Fibroblast of villous mesenchyme (primary cell): ENCODE measurements at regions not wholly inside any gene's neighbourhood (a gene's known extent, or its start where the extent isn't known, plus 50 kb on each side); places are given as distances from the start of the nearest gene placed in this dataset.

ENCODE experiments used
- DNase-seq: peaks from one replicate; pipeline ENCODE4 v3.0.0-alpha.2; 2010; ENCODE audit warnings: low read depth
- H3K4me3 ChIP-seq: 2 replicates; pipeline ENCODE4 v1.5.1; 2011; ENCODE audit warnings: low read depth, mild to moderate bottlenecking, low read length
- TF ChIP-seq, protein P1 (sequence below): IDR thresholded peaks from 2 replicates; pipeline ENCODE4 v1.5.1; 2012; ENCODE audit warnings: low read depth, mild to moderate bottlenecking, low read length; ENCODE audit not compliant: insufficient read depth

DNA sequence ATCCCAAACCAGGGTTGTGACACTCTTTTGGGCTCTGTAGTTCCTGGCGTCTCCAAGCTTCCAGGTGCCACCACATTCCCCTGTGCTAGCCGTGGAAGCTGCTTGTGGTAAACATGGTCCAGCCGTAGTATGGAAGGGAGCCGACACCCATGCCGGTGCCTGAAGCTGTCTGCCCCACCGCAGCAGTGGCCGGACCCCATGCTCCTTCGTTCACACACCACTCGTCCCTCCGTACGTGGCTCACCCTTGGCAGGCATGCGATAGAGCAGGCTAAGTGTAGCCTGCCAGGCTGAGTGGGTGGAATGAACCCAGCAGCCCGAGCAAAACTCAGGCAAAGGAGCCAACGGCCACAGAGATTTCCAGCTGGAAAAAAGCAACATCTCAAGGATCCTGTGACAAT, 2030.4 kb downstream of the EFNA5 start:
- no peak for DNase-seq
- no peak overlapping the region for H3K4me3 ChIP-seq
- TF ChIP-seq, protein P1, sequence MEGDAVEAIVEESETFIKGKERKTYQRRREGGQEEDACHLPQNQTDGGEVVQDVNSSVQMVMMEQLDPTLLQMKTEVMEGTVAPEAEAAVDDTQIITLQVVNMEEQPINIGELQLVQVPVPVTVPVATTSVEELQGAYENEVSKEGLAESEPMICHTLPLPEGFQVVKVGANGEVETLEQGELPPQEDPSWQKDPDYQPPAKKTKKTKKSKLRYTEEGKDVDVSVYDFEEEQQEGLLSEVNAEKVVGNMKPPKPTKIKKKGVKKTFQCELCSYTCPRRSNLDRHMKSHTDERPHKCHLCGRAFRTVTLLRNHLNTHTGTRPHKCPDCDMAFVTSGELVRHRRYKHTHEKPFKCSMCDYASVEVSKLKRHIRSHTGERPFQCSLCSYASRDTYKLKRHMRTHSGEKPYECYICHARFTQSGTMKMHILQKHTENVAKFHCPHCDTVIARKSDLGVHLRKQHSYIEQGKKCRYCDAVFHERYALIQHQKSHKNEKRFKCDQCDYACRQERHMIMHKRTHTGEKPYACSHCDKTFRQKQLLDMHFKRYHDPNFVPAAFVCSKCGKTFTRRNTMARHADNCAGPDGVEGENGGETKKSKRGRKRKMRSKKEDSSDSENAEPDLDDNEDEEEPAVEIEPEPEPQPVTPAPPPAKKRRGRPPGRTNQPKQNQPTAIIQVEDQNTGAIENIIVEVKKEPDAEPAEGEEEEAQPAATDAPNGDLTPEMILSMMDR = no peak

DNA sequence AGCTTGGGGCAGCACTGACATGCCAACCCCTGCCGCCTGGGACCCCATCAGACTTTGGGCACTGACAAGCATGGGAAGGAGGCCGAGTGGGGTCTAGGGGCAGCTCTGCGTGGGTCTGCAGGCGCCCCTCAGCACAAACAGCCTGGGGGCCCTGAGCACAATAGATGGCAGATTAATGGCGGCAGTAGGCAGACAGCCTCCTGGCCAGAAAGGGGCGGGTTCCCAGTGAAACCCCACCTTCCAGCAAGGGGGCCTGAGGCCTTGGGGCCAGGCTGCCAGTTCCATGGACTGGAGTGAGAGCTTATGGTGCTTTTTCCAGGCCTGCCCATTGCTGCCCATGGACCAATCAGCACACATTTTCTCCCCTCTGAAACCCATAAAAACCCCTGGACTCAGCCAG, 2031.2 kb downstream of the EFNA5 start:
- TF ChIP-seq, protein P1 = no peak
- no peak overlapping the region for H3K4me3 ChIP-seq
- no peak for DNase-seq

DNA sequence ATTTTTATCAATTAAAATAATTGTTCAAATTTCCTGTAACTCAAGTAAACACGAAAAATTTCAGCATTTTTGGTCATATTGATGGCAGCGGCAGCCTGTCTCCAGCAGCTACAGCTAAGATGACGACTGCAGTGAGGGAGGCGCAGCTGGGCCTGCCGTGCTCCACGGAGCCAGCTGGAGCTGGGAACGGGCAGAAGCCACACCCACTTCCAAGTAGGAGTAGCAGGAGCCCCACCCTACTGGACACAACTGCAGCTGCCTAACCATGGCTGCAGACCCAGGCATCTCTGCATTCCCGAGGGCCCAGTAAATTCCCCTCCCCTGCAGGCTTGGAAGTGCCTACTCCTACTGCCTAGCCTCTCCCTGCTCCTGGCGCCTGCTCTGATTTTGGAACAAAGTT, 2031.7 kb downstream of the EFNA5 start:
- H3K4me3 ChIP-seq = no peak overlapping the region
- no peak for DNase-seq
- TF ChIP-seq, protein P1 = no peak

DNA sequence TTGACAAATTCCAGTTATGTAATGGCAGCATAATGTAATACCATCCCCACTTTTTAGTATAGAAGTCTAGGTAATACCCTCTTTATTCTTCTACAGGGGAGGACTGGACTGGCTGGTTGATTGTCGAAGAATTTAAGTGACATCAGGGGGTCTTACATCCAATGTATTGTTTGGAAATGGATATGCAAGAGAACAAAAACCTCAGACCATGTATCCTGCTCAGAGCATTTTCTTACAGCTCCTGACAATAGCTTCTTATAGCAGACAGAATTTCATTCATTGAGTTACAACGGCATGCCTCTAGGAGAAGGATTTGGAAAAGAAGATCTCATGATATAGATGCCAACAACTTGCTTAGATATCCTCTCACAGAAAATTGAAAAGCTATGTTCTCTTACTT, 2032.3 kb downstream of the EFNA5 start:
- TF ChIP-seq, protein P1 = no peak
- DNase-seq = no peak
- H3K4me3 ChIP-seq = no peak overlapping the region

DNA sequence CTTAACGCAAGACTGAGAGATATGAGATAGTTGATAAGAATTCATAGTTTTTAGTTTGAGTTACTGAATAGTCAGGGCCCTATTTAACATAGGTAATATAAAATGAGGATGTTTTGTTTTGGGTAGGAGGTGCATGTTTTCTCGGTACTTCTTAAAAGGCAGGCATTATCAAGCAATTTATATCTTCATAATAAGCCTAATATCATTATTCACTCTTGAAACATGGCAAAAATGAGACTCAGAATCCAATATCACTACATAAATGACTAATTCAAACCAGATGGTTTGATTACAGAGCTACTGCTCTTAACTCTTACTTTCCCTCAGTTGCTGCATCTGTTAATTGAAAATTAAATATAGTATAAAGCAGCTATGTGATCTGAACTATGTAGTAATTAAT, 2038.7 kb downstream of the EFNA5 start:
- no peak for DNase-seq
- no peak overlapping the region for H3K4me3 ChIP-seq
- TF ChIP-seq, protein P1 = no peak

DNA sequence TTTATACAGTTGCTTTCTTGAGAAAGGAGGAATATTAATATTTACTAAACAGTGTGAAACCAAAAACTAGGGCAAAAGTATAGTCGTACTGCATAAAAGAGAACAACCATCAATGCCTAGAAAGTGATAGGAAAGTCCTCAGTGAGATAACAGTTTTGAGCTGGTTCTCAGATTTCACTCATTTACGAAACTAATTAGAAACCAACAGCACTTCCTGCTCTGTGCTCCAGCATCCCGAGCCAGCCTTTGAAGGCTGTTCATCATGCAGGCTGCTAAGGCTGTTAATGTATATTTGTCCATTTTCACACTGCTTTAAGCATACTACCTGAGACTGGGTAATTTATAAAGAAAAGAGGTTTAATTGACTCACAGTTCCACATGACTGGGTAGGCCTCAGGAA, 2039.9 kb downstream of the EFNA5 start:
- no peak for DNase-seq
- TF ChIP-seq, protein P1 = no peak
- no peak overlapping the region for H3K4me3 ChIP-seq

DNA sequence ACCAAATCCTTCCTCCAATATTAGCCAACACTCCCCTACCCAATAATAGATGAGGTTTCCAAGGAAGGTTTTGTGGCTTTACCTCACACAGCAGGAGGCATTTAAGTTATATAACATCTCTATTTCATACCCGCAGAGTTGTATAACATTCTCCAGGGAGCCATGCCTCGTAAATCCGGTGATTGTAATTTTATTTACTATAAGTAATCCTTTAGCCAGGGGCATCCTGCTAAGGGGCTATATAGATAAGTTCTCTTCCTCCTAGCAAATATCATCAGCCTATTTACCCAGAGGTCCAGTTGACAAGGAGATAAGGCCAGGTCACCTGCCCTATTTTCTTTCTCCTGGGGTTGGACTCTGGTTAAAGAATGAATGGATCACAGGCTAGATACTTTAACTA, 2051.0 kb downstream of the EFNA5 start:
- TF ChIP-seq, protein P1 = no peak

More for the DNA sequence above, 2051.0 kb downstream of the EFNA5 start:
- DNase-seq = no peak
- no peak overlapping the region for H3K4me3 ChIP-seq
